ENCODE measurements at regions not wholly inside any gene's neighbourhood (a gene's known extent, or its start where the extent isn't known, plus 50 kb on each side); places are given as distances from the start of the nearest gene placed in this dataset.

GRCh38 chr14:58752289-58752688, 114.5 kb downstream of the DACT1 start:
- in situ Hi-C loops (cut with HindIII; ENCODE audit: extremely low pct_ligation_motif_present, low pct_unique_long_range_greater_than_20kb) (no loop called here), intact Hi-C loops (cut with micrococcal nuclease; ENCODE audit: unreplicated experiment) (no loop called here)
- no peak for FAIRE-seq
- H3K36me3 ChIP-seq (replicated peaks in 1 of 2; ENCODE audit: control insufficient read depth in 1 of 2, insufficient read depth in 2 of 2, low read length in 2 of 2) = no peaks in the 10 kb centered on the region
- 0 out of 5 replicates have a peak, but pooled peaks cover 0 to 2% of the 10 kb centered on the region in 2 experiments for H3K27me3 ChIP-seq (ENCODE audit: control insufficient read depth in 1 of 2, insufficient read depth in 2 of 2, low read length in 2 of 2)
- no peak overlapping the region for H3K4me3 ChIP-seq (replicated peaks in 1 of 3; ENCODE audit: insufficient read depth in 1 of 3, low read depth in 2 of 3, low read length in 3 of 3)
- H3K9ac ChIP-seq (ENCODE audit: insufficient read depth, low read depth, low read length) = no peak overlapping the region
- H3K79me2 ChIP-seq (ENCODE audit: insufficient read depth, low read length) = no peaks in the 10 kb centered on the region
- no peak overlapping the region for H2AFZ ChIP-seq (ENCODE audit: low read length)
- no peak for ATAC-seq
- BruUV-seq (replicated peaks) = no TSS peak
- 0 out of 2 replicates have a peak, but pooled peaks cover 8% of the 10 kb centered on the region for H3K4me1 ChIP-seq (ENCODE audit: insufficient read depth, low read length)
- H4K20me1 ChIP-seq (ENCODE audit: insufficient read depth, low read length) = no peaks in the 10 kb centered on the region
- H3K9me3 ChIP-seq (ENCODE audit: low read length) = no peaks in the 10 kb centered on the region
- ChIA-PET POLR2A (no interaction called here), CTCF (ENCODE audit: low intra/inter-chr PET ratio, low total read pairs) (no interaction called here)
- DNase-seq (ENCODE audit: low spot score) = no peak
- WGBS (ENCODE audit: low lambda C conversion rate) = 89% methylated on average over 3 of the region's 4 CpGs
- TF ChIP-seq ZKSCAN1 (IDR thresholded peaks at IDR 0.05; ENCODE audit: low read length) (no peak), CSRNP2 (CRISPR knock-in tag; conservative IDR thresholded peaks at IDR 0.05; ENCODE audit: low read depth) (no peak), ZNF749 (CRISPR knock-in tag; IDR thresholded peaks at IDR 0.05; ENCODE audit: borderline replicate concordance) (no peak), HMG20A (CRISPR knock-in tag; IDR thresholded peaks at IDR 0.05; ENCODE audit: borderline replicate concordance) (no peak), SAP130 (CRISPR knock-in tag; IDR thresholded peaks at IDR 0.05; ENCODE audit: low read depth) (no peak), IKZF4 (CRISPR knock-in tag; IDR thresholded peaks at IDR 0.05; ENCODE audit: borderline replicate concordance, low read depth, not compliant biosample characterization) (no peak), REST (IDR thresholded peaks at IDR 0.05; ENCODE audit: borderline replicate concordance in 1 of 2, low read depth in 1 of 2, low read length in 2 of 2) (no peak), BRF2 (CRISPR knock-in tag; IDR thresholded peaks at IDR 0.05) (no peak)
- no peak overlapping the region for H3K4me2 ChIP-seq (ENCODE audit: low read depth, low read length)
- H3K27ac ChIP-seq (ENCODE audit: extremely low read length, insufficient read depth, low read length) = no peak overlapping the region

Measured in HepG2 (cell line).